Endothelial cell of umbilical vein (primary cell): ENCODE measurements at regions not wholly inside any gene's neighbourhood (a gene's known extent, or its start where the extent isn't known, plus 50 kb on each side); places are given as distances from the start of the nearest gene placed in this dataset.

Experiments used
- BruUV-seq: library from RNA; stranded (reverse); fragments of 400-500 nt; replicated peaks from 2 replicates; lab custom pipeline; 2021; lab: Mats Ljungman, UMichigan
- CTCF ChIA-PET: fragments of 300-600, 350-600 bp; sonication (Branson Sonifier 250); formaldehyde crosslinking; loops from one replicate; lab custom pipeline; 2021; ENCODE audit warnings: antibody characterized with exemption, inconsistent platforms; lab: Charles Lee
- POLR2A ChIA-PET: fragments of 300-600, 350-600 bp; sonication (Branson Sonifier 250); formaldehyde crosslinking; loops from one replicate; lab custom pipeline; 2021; ENCODE audit warnings: antibody characterized with exemption, inconsistent platforms; lab: Charles Lee
- DNase-seq: peaks from one replicate; pipeline ENCODE4 v3.0.0-alpha.2; 2011; ENCODE audit warnings: low read depth, low spot score
- FAIRE-seq: peaks from 2 replicates; lab custom pipeline; 2011; peaks lifted over from hg19 to GRCh38; lab: Jason Lieb, UNC
- H2AFZ ChIP-seq: 2 replicates; pipeline ENCODE4 v1.6.0; 2012; ENCODE audit warnings: low read depth, low read length, control low read depth, inconsistent platforms
- H3K27ac ChIP-seq: 2 replicates; pipeline ENCODE4 v1.5.1; 2011; ENCODE audit warnings: low read depth, mild to moderate bottlenecking, control low read depth, low read length, moderate library complexity; ENCODE audit not compliant: insufficient read depth
- H3K27me3 ChIP-seq, 2 experiments: 2 replicates each; pipeline versions ENCODE4 v1.6.0 to v1.6.1; 2011; ENCODE audit warnings: low read length in 2 of 2, mixed read lengths in 1 of 2; ENCODE audit not compliant: control insufficient read depth in 2 of 2, insufficient read depth in 2 of 2
- H3K36me3 ChIP-seq, 2 experiments: 2 replicates in 1 of 2; 3 replicates in 1 of 2; pipeline ENCODE4 v1.5.1; 2011; ENCODE audit warnings: low read length in 2 of 2, mild to moderate bottlenecking in 1 of 2, moderate library complexity in 1 of 2; ENCODE audit not compliant: control insufficient read depth in 2 of 2, insufficient read depth in 2 of 2; ENCODE audit errors: extremely low read depth in 1 of 2
- H3K4me1 ChIP-seq: 3 replicates; pipeline ENCODE4 v1.5.1; 2011; ENCODE audit warnings: mild to moderate bottlenecking, low read length; ENCODE audit not compliant: control insufficient read depth, insufficient read depth; ENCODE audit errors: extremely low read depth
- H3K4me2 ChIP-seq: 2 replicates; pipeline ENCODE4 v1.6.1; 2011; ENCODE audit warnings: low read length, control low read depth, mixed read lengths; ENCODE audit not compliant: insufficient read depth
- H3K4me3 ChIP-seq, 3 experiments: fragments of 200-600 bp in 1 of 3; sonication (generic), shearing (Covaris generic) in 1 of 3; replicated peaks in 1 of 3; 2 replicates each; pipeline ENCODE4 v1.5.1; 2011 to 2016; ENCODE audit warnings: control low read depth in 3 of 3, low read length in 3 of 3, mild to moderate bottlenecking in 2 of 3, inconsistent platforms in 1 of 3, low read depth in 1 of 3, moderate library complexity in 1 of 3; ENCODE audit not compliant: insufficient read depth in 1 of 3
- H3K79me2 ChIP-seq: 2 replicates; pipeline ENCODE4 v1.6.0; 2012; ENCODE audit warnings: low read length, inconsistent platforms; ENCODE audit not compliant: control insufficient read depth, insufficient read depth
- H3K9ac ChIP-seq: replicated peaks from 2 replicates; pipeline ENCODE3; 2011; ENCODE audit warnings: low read length, control low read depth; ENCODE audit not compliant: insufficient read depth; ENCODE audit errors: extremely low read depth
- H3K9me1 ChIP-seq: replicated peaks from 3 replicates; pipeline ENCODE4 v1.6.0; 2011; ENCODE audit warnings: mild to moderate bottlenecking, low read length; ENCODE audit not compliant: control insufficient read depth, insufficient read depth; ENCODE audit errors: extremely low read depth
- H3K9me3 ChIP-seq: replicated peaks from 2 replicates; pipeline ENCODE4 v1.5.1; 2012; ENCODE audit warnings: low read length, inconsistent platforms; ENCODE audit not compliant: control insufficient read depth, insufficient read depth
- H4K20me1 ChIP-seq: replicated peaks from 2 replicates; pipeline ENCODE3; 2011; ENCODE audit warnings: mild to moderate bottlenecking, low read length; ENCODE audit not compliant: control insufficient read depth, insufficient read depth; ENCODE audit errors: extremely low read depth
- EZH2 ChIP-seq: IDR thresholded peaks from 2 replicates; pipeline ENCODE4 v1.6.1; 2012; ENCODE audit warnings: borderline replicate concordance, low read depth, mild to moderate bottlenecking, moderate library complexity, low read length, inconsistent platforms; ENCODE audit not compliant: severe bottlenecking
- FOS ChIP-seq: IDR thresholded peaks from 2 replicates; pipeline ENCODE4 v1.6.1; 2011; ENCODE audit warnings: mild to moderate bottlenecking, low read length, moderate library complexity, borderline replicate concordance; ENCODE audit not compliant: insufficient read depth
- GATA2 ChIP-seq: IDR thresholded peaks from 2 replicates; pipeline ENCODE4 v1.7.0; 2011; ENCODE audit warnings: low read depth, mild to moderate bottlenecking, moderate library complexity, mixed read lengths, low read length; ENCODE audit not compliant: insufficient read length, insufficient read depth
- JUN ChIP-seq: IDR thresholded peaks from 2 replicates; pipeline ENCODE4 v1.6.1; 2011; ENCODE audit warnings: borderline replicate concordance, low read depth; ENCODE audit not compliant: insufficient read length, insufficient read depth
- MYC ChIP-seq: IDR thresholded peaks from one replicate; pipeline ENCODE4 v1.6.1; 2011; ENCODE audit warnings: mild to moderate bottlenecking, low read depth, low read length
- POLR2A ChIP-seq: IDR thresholded peaks from 2 replicates; pipeline ENCODE4 v1.6.1; 2012; ENCODE audit warnings: low read depth, mild to moderate bottlenecking, control low read depth, low read length
- POLR2AphosphoS5 ChIP-seq: IDR thresholded peaks from 2 replicates; pipeline ENCODE4 v1.6.1; 2012; ENCODE audit warnings: low read depth, mild to moderate bottlenecking, control low read depth, low read length, moderate library complexity; ENCODE audit not compliant: insufficient read depth
- dilution Hi-C: fragments of 300-500 bp; cut with MboI; formaldehyde crosslinking; loops from one replicate; pipeline ENCODE4 v1.15.0; 2019; ENCODE audit warnings: low sequenced_read_pairs; ENCODE audit not compliant: extremely low pct_ligation_motif_present
- intact Hi-C: fragments of 100-400 bp; cut with micrococcal nuclease; formaldehyde crosslinking; loops from one replicate; pipeline ENCODE4 v1.10.0; 2022
- TF ChIP-seq, protein P1 (sequence below), 2 donors: IDR thresholded peaks; 1 replicate in 1 of 2; 2 replicates in 1 of 2; pipeline ENCODE4 v1.5.1; 2011; ENCODE audit warnings: low read length in 2 of 2, mild to moderate bottlenecking in 2 of 2, moderate library complexity in 2 of 2, control low read depth in 1 of 2, inconsistent platforms in 1 of 2, low read depth in 1 of 2; ENCODE audit not compliant: insufficient read depth in 1 of 2; ENCODE audit errors: extremely low read depth in 1 of 2
- TF ChIP-seq, protein P2 (sequence below): IDR thresholded peaks from 2 replicates; pipeline ENCODE4 v1.6.1; 2011; ENCODE audit not compliant: insufficient read depth, insufficient read length

DNA sequence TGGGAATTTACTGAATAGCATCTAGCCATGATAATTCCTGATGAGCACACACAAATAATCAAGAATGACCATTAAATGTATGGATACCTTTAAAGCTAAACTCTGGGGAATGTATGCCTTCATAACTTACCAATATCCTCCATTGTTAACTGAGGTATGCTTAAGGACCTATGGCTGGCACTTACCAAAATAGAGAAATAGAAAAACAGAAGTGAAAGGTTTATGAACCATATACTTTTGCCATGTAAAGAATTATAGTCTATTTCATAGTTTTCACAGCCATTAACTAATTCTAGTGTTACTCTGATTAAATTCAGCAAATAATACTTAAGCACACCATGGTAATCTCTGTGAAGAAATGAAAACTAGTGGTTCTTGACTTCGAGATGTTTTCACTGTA lies 1360.6 kb upstream of the LRRTM3 start:
- no peak overlapping the region for H3K4me2 ChIP-seq
- H3K9ac ChIP-seq, result no peak overlapping the region
- H3K9me1 ChIP-seq, result no peaks in the 10 kb centered on the region
- no peak for FAIRE-seq
- H3K27me3 ChIP-seq, result no peaks in the 10 kb centered on the region
- H3K36me3 ChIP-seq, result no peaks in the 10 kb centered on the region
- no TSS peak for BruUV-seq
- no peak overlapping the region for H3K27ac ChIP-seq
- ChIA-PET CTCF (no interaction called here), POLR2A (no interaction called here)
- TF ChIP-seq JUN, result no peak
- TF ChIP-seq POLR2AphosphoS5, result no peak
- no peak for TF ChIP-seq EZH2
- TF ChIP-seq POLR2A, result no peak
- no peak for TF ChIP-seq MYC
- TF ChIP-seq, protein P1, sequence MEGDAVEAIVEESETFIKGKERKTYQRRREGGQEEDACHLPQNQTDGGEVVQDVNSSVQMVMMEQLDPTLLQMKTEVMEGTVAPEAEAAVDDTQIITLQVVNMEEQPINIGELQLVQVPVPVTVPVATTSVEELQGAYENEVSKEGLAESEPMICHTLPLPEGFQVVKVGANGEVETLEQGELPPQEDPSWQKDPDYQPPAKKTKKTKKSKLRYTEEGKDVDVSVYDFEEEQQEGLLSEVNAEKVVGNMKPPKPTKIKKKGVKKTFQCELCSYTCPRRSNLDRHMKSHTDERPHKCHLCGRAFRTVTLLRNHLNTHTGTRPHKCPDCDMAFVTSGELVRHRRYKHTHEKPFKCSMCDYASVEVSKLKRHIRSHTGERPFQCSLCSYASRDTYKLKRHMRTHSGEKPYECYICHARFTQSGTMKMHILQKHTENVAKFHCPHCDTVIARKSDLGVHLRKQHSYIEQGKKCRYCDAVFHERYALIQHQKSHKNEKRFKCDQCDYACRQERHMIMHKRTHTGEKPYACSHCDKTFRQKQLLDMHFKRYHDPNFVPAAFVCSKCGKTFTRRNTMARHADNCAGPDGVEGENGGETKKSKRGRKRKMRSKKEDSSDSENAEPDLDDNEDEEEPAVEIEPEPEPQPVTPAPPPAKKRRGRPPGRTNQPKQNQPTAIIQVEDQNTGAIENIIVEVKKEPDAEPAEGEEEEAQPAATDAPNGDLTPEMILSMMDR (IDR thresholded peaks at IDR 0.05; ENCODE audit: extremely low read depth in 1 of 2, insufficient read depth in 1 of 2, low read depth in 1 of 2, low read length in 2 of 2), result no peak
- TF ChIP-seq FOS, result no peak
- no peak for TF ChIP-seq GATA2
- TF ChIP-seq, protein P2, sequence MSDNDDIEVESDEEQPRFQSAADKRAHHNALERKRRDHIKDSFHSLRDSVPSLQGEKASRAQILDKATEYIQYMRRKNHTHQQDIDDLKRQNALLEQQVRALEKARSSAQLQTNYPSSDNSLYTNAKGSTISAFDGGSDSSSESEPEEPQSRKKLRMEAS, result no peak
- dilution Hi-C loops (no loop called here), intact Hi-C loops (no loop called here)
- no peaks in the 10 kb centered on the region for H4K20me1 ChIP-seq
- H3K9me3 ChIP-seq, result no peaks in the 10 kb centered on the region
- H3K4me3 ChIP-seq, result no peak overlapping the region
- DNase-seq, result no peak
- no peak overlapping the region for H2AFZ ChIP-seq
- H3K79me2 ChIP-seq, result no peaks in the 10 kb centered on the region
- H3K4me1 ChIP-seq, result no peaks in the 10 kb centered on the region
